Natural killer cell treated with Interleukin-12 subunit alpha and Interleukin-12 subunit beta and Interleukin-15 and Interleukin-18, amount 100 ng/mL, for 72 hours (primary cell): ENCODE measurements at regions not wholly inside any gene's neighbourhood (a gene's known extent, or its start where the extent isn't known, plus 50 kb on each side); places are given as distances from the start of the nearest gene placed in this dataset.
"Not testable (repeated sequence)": the region's sequence is repeated elsewhere in the genome, so short reads cannot be mapped to it uniquely, and the experiment has no call there.

Experiments
- ATAC-seq, 2 donors: fragments of 150-1000 bp; cut with Tn5 transposase in 1 of 2; sonication (Bioruptor Pico), chemical (Tn5 transposase) in 1 of 2; 2 replicates each; pipeline ENCODE4 v1.10.0; 2021
- DNase-seq: peaks from one replicate; pipeline ENCODE4 v3.0.0; 2022; ENCODE audit warnings: low spot score
- H3K27ac Mint-ChIP-seq, 2 donors: 1 replicate in 1 of 2; 2 replicates in 1 of 2; pipeline ENCODE4 v1.8.0; 2022; ENCODE audit warnings: mixed read lengths in 2 of 2, mild to moderate bottlenecking in 1 of 2, moderate library complexity in 1 of 2
- H3K27me3 Mint-ChIP-seq, 2 donors: 1 replicate in 1 of 2; 2 replicates in 1 of 2; pipeline ENCODE4 v1.8.0; 2022; ENCODE audit warnings: mixed read lengths in 2 of 2
- H3K36me3 Mint-ChIP-seq: one replicate; pipeline ENCODE4 v1.8.0; 2022; ENCODE audit warnings: mixed read lengths
- H3K4me1 Mint-ChIP-seq, 2 donors: 1 replicate in 1 of 2; 2 replicates in 1 of 2; pipeline ENCODE4 v1.8.0; 2022; ENCODE audit warnings: low read depth in 2 of 2, mixed read lengths in 2 of 2, mild to moderate bottlenecking in 1 of 2
- H3K4me3 Mint-ChIP-seq: one replicate; pipeline ENCODE4 v1.8.0; 2022; ENCODE audit warnings: mixed read lengths
- H3K9me3 Mint-ChIP-seq: 2 replicates; pipeline ENCODE4 v1.8.0; 2022; ENCODE audit warnings: mixed read lengths

GRCh38 chr6:71733970-71734899, 152.1 kb upstream of the RIMS1 start:
- Mint-ChIP-seq H3K4me3 (no peak overlapping the region), H3K27me3 (no peaks in the 10 kb centered on the region), H3K36me3 (no peaks in the 10 kb centered on the region), H3K4me1 (no peaks in the 10 kb centered on the region), H3K27ac (no peak overlapping the region), H3K9me3 (no peaks in the 10 kb centered on the region)
- DNase-seq: no peak
- no peak for ATAC-seq

- Mint-ChIP-seq H3K4me3 (no peak overlapping the region), H3K27me3 (no peaks in the 10 kb centered on the region), H3K27ac (no peak overlapping the region), H3K4me1 (no peaks in the 10 kb centered on the region), H3K9me3 (peaks cover 8% of the 10 kb centered on the region), H3K36me3 (no peaks in the 10 kb centered on the region)
- DNase-seq (no peak), ATAC-seq (no peak)
These were observed 148.4 kb upstream of the RIMS1 start for GRCh38 chr6:71737953-71738352.

GRCh38 chr6:71745525-71745924, 140.8 kb upstream of the RIMS1 start:
- DNase-seq (no peak), ATAC-seq (no peak)
- Mint-ChIP-seq H3K36me3 (no peaks in the 10 kb centered on the region), H3K9me3 (peaks cover 2% of the 10 kb centered on the region), H3K4me1 (no peaks in the 10 kb centered on the region), H3K27me3 (no peaks in the 10 kb centered on the region), H3K27ac (no peak overlapping the region), H3K4me3 (no peak overlapping the region)

GRCh38 chr6:71766146-71766760, 120.1 kb upstream of the RIMS1 start:
- Mint-ChIP-seq H3K36me3 (no peaks in the 10 kb centered on the region), H3K27ac (no peak overlapping the region), H3K27me3 (no peaks in the 10 kb centered on the region), H3K4me3 (no peak overlapping the region), H3K9me3 (peaks cover 3% of the 10 kb centered on the region), H3K4me1 (no peaks in the 10 kb centered on the region)
- no peak for DNase-seq
- ATAC-seq: no peak

GRCh38 chr6:71766796-71767195, 119.6 kb upstream of the RIMS1 start:
- DNase-seq (no peak), ATAC-seq (no peak)
- peaks cover 7% of the 10 kb centered on the region for H3K9me3 Mint-ChIP-seq
- H3K27me3 Mint-ChIP-seq: no peaks in the 10 kb centered on the region
- H3K4me1 Mint-ChIP-seq: no peaks in the 10 kb centered on the region
- no peak overlapping the region for H3K27ac Mint-ChIP-seq
- no peak overlapping the region for H3K4me3 Mint-ChIP-seq
- no peaks in the 10 kb centered on the region for H3K36me3 Mint-ChIP-seq

GRCh38 chr6:71768356-71768755, 118.0 kb upstream of the RIMS1 start:
- Mint-ChIP-seq H3K27ac (no peak overlapping the region), H3K36me3 (no peaks in the 10 kb centered on the region), H3K9me3 (peaks cover 13% of the 10 kb centered on the region), H3K27me3 (no peaks in the 10 kb centered on the region), H3K4me3 (no peak overlapping the region), H3K4me1 (no peaks in the 10 kb centered on the region)
- no peak for ATAC-seq
- no peak for DNase-seq

- DNase-seq (no peak), ATAC-seq (no peak)
- no peaks in the 10 kb centered on the region for H3K27me3 Mint-ChIP-seq
- H3K4me1 Mint-ChIP-seq: no peaks in the 10 kb centered on the region
- no peak overlapping the region for H3K4me3 Mint-ChIP-seq
- H3K9me3 Mint-ChIP-seq: peaks cover 19% of the 10 kb centered on the region
- H3K36me3 Mint-ChIP-seq: peaks cover 9% of the 10 kb centered on the region
- no peak overlapping the region for H3K27ac Mint-ChIP-seq
These were observed 77.5 kb upstream of the RIMS1 start for GRCh38 chr6:71808865-71809264.

GRCh38 chr6:71810880-71811279, 75.5 kb upstream of the RIMS1 start:
- Mint-ChIP-seq H3K27ac (no peak overlapping the region), H3K36me3 (peaks cover 9% of the 10 kb centered on the region), H3K4me1 (no peaks in the 10 kb centered on the region), H3K27me3 (no peaks in the 10 kb centered on the region), H3K9me3 (peaks cover 17% of the 10 kb centered on the region), H3K4me3 (no peak overlapping the region)
- DNase-seq: no peak
- no peak for ATAC-seq

GRCh38 chr6:71822625-71823024, 63.7 kb upstream of the RIMS1 start:
- no peak overlapping the region for H3K4me3 Mint-ChIP-seq
- DNase-seq (no peak), ATAC-seq (no peak)
- H3K9me3 Mint-ChIP-seq: peaks cover 8% of the 10 kb centered on the region
- no peak overlapping the region for H3K27ac Mint-ChIP-seq
- H3K27me3 Mint-ChIP-seq: no peaks in the 10 kb centered on the region
- H3K36me3 Mint-ChIP-seq: no peaks in the 10 kb centered on the region
- no peaks in the 10 kb centered on the region for H3K4me1 Mint-ChIP-seq

- ATAC-seq, H3K27me3 Mint-ChIP-seq, H3K4me3 Mint-ChIP-seq, H3K27ac Mint-ChIP-seq, H3K4me1 Mint-ChIP-seq, DNase-seq: not testable (repeated sequence)
- Mint-ChIP-seq H3K9me3 (peaks cover 15% of the 10 kb centered on the region), H3K36me3 (peaks cover 11% of the 10 kb centered on the region)
These were observed 54.1 kb upstream of the RIMS1 start for GRCh38 chr6:71832110-71832764.
